IMR-90 (cell line): ENCODE measurements at regions not wholly inside any gene's neighbourhood (a gene's known extent, or its start where the extent isn't known, plus 50 kb on each side); places are given as distances from the start of the nearest gene placed in this dataset.

ENCODE experiments used
- BHLHE40 ChIP-seq: fragments of 150-350 bp; IDR thresholded peaks from 2 replicates; pipeline ENCODE4 v1.6.1; 2016; ENCODE audit warnings: mild to moderate bottlenecking, low read depth, low read length
- CEBPB ChIP-seq: IDR thresholded peaks from 2 replicates; pipeline ENCODE4 v1.6.1; 2012; ENCODE audit warnings: low read depth, low read length, improper control_type of control experiment
- FOS ChIP-seq: fragments of 150-350 bp; IDR thresholded peaks from 2 replicates; pipeline ENCODE4 v1.6.1; 2016; ENCODE audit warnings: low read depth, low read length
- MAFK ChIP-seq: IDR thresholded peaks from 2 replicates; pipeline ENCODE4 v1.6.1; 2012; ENCODE audit warnings: low read depth, low read length, improper control_type of control experiment
- POLR2A ChIP-seq: IDR thresholded peaks from 2 replicates; pipeline ENCODE4 v1.6.1; 2012; ENCODE audit warnings: mild to moderate bottlenecking, low read depth, low read length
- RAD21 ChIP-seq: IDR thresholded peaks from 2 replicates; pipeline ENCODE4 v1.6.1; 2012; ENCODE audit warnings: low read length, improper control_type of control experiment
- RCOR1 ChIP-seq: IDR thresholded peaks from 2 replicates; pipeline ENCODE4 v1.6.1; 2012; ENCODE audit warnings: mild to moderate bottlenecking, low read length, improper control_type of control experiment; ENCODE audit not compliant: insufficient replicate concordance
- RFX5 ChIP-seq: IDR thresholded peaks from 2 replicates; pipeline ENCODE4 v1.8.0; 2012; ENCODE audit warnings: low read depth, mild to moderate bottlenecking, low read length, moderate library complexity
- SMC3 ChIP-seq: fragments of 150-350 bp; IDR thresholded peaks from 2 replicates; pipeline ENCODE4 v1.6.1; 2016; ENCODE audit warnings: low read depth, mild to moderate bottlenecking, antibody characterized with exemption, low read length, moderate library complexity
- TF ChIP-seq, protein P1 (sequence below): conservative IDR thresholded peaks from 2 replicates; pipeline ENCODE4 v1.5.1; 2012; ENCODE audit warnings: mild to moderate bottlenecking, low read depth, low read length, improper control_type of control experiment
- TF ChIP-seq, protein P2 (sequence below): fragments of 150-350 bp; IDR thresholded peaks from 2 replicates; pipeline ENCODE4 v1.6.1; 2016; ENCODE audit warnings: low read depth, mild to moderate bottlenecking, low read length, moderate library complexity, borderline replicate concordance

DNA sequence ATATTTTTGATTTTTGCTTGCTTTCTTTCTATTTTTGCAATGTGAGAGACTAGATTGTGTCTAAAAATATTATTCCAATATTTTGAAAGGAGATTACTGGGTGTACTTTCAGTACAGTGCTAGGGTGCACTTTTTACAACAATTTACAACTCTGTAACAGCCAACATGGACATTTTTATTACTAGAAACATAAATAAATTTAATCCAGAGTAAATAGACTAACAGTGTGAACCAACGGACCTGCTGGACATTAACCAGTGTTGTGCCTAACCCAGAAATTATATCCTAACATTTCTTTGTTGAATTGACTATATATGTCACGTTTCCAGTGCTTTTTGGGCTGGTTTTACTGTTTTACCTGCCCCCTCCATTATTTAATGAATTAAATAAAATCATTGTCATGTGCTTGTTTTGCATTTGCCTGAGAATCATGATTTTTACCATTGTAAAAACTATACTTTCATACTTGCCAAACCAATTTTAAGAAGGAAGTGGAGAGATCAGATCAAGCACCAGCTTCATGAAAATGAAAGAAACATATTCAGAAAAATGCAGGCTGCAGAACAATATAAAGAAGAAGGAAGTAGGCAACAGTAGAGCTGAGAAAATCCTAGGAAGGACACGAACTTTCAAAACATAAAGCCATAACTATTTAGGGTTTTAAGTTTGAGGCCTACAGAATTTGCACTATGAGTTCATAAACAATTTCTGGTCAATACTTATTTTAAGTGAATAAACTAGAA is 400.8 kb upstream of the PIK3R1 start:
- TF ChIP-seq CEBPB (no peak), BHLHE40 (no peak), POLR2A (no peak), FOS (no peak), RCOR1 (no peak), RFX5 (no peak), SMC3 (no peak), RAD21 (no peak), MAFK (no peak)
- TF ChIP-seq, protein P1, sequence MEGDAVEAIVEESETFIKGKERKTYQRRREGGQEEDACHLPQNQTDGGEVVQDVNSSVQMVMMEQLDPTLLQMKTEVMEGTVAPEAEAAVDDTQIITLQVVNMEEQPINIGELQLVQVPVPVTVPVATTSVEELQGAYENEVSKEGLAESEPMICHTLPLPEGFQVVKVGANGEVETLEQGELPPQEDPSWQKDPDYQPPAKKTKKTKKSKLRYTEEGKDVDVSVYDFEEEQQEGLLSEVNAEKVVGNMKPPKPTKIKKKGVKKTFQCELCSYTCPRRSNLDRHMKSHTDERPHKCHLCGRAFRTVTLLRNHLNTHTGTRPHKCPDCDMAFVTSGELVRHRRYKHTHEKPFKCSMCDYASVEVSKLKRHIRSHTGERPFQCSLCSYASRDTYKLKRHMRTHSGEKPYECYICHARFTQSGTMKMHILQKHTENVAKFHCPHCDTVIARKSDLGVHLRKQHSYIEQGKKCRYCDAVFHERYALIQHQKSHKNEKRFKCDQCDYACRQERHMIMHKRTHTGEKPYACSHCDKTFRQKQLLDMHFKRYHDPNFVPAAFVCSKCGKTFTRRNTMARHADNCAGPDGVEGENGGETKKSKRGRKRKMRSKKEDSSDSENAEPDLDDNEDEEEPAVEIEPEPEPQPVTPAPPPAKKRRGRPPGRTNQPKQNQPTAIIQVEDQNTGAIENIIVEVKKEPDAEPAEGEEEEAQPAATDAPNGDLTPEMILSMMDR = no peak
- TF ChIP-seq, protein P2, sequence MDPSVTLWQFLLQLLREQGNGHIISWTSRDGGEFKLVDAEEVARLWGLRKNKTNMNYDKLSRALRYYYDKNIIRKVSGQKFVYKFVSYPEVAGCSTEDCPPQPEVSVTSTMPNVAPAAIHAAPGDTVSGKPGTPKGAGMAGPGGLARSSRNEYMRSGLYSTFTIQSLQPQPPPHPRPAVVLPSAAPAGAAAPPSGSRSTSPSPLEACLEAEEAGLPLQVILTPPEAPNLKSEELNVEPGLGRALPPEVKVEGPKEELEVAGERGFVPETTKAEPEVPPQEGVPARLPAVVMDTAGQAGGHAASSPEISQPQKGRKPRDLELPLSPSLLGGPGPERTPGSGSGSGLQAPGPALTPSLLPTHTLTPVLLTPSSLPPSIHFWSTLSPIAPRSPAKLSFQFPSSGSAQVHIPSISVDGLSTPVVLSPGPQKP = no peak
